ENCODE measurements at regions not wholly inside any gene's neighbourhood (a gene's known extent, or its start where the extent isn't known, plus 50 kb on each side); places are given as distances from the start of the nearest gene placed in this dataset.
"Not testable (repeated sequence)": the region's sequence is repeated elsewhere in the genome, so short reads cannot be mapped to it uniquely, and the experiment has no call there.

DNA sequence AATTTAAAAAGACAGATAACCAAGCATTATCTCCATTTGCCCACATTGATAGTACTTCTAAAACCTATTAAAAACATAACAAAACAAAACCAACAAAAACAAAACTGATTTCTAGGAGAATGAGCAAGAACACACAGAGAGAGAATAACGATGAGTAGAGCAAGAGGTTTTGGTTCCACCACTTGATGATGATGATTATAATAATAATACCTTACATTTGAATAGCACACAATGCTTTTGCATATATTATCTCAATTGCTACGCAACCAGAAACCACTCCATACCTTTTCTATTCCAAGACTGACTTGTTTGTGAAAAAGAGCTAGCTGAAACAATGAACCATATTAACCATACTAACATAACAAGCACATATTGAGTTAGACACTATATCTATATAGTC, 1090.9 kb downstream of the SH3BGRL start:
- no peak for DNase-seq
- Histone ChIP-seq H3K4me3 (no peak overlapping the region), H3K27me3 (no peaks in the 10 kb centered on the region), H3K36me3 (no peaks in the 10 kb centered on the region), H3K9me3 (no peaks in the 10 kb centered on the region)

DNA sequence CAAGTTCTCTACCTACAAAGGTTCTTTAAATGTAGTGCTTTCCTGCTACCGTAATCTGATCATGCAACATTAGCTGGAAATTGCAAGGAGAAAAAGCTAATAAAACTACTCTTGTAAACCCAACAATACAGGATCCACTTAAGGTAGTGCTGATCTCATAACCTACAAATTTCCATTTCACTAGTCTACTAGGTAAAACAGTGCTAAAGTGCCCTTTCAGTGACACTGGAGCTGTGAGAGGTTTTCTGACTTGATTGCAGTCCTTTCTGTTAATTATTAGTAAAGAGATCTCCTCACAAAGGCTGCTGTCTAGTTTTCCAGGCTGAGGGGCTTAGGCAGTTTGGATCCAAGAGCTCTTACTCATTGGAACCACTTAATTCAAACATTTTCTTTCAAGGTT, 1118.7 kb downstream of the SH3BGRL start:
- Histone ChIP-seq H3K27me3 (no peaks in the 10 kb centered on the region), H3K36me3 (no peaks in the 10 kb centered on the region), H3K4me3 (no peak overlapping the region), H3K9me3 (no peaks in the 10 kb centered on the region)
- DNase-seq = no peak

DNA sequence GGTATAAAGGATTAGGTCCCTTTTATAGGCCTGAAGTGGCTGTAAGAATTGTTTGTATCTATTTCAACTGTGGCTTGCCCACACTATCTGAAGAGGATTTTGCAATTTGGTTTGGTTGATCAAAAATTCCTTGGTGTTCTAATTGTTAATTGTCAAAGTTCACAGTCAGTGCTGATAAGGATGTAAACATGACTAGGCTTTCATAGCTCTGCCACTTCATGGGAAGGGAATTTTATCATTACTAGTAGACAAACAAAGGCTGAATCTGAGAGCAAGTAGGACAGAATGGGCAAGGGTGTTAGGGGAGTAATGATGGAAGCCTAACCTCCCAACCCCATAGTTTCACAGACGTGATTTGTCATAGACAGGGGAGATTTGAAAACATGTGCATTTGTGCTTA, 1131.7 kb downstream of the SH3BGRL start:
- H3K36me3 ChIP-seq = no peaks in the 10 kb centered on the region
- no peak for DNase-seq
- H3K4me3 ChIP-seq = no peak overlapping the region
- no peaks in the 10 kb centered on the region for H3K27me3 ChIP-seq
- no peaks in the 10 kb centered on the region for H3K9me3 ChIP-seq

GRCh38 chrX:82335772-82336171, 1133.9 kb downstream of the SH3BGRL start:
- Histone ChIP-seq H3K9me3 (no peaks in the 10 kb centered on the region), H3K36me3 (no peaks in the 10 kb centered on the region), H3K4me3 (no peak overlapping the region), H3K27me3 (no peaks in the 10 kb centered on the region)
- DNase-seq = no peak

- no peak for DNase-seq
- no peaks in the 10 kb centered on the region for H3K9me3 ChIP-seq
- H3K4me3 ChIP-seq = no peak overlapping the region
- H3K36me3 ChIP-seq = no peaks in the 10 kb centered on the region
- H3K27me3 ChIP-seq = no peaks in the 10 kb centered on the region
These were observed 1140.6 kb downstream of the SH3BGRL start for GRCh38 chrX:82342531-82342930.

- no peak for DNase-seq
- H3K36me3 ChIP-seq = no peaks in the 10 kb centered on the region
- H3K9me3 ChIP-seq = no peaks in the 10 kb centered on the region
- no peak overlapping the region for H3K4me3 ChIP-seq
- H3K27me3 ChIP-seq = no peaks in the 10 kb centered on the region
These were observed 1145.5 kb upstream of the POU3F4 start for GRCh38 chrX:82362550-82362949.

DNA sequence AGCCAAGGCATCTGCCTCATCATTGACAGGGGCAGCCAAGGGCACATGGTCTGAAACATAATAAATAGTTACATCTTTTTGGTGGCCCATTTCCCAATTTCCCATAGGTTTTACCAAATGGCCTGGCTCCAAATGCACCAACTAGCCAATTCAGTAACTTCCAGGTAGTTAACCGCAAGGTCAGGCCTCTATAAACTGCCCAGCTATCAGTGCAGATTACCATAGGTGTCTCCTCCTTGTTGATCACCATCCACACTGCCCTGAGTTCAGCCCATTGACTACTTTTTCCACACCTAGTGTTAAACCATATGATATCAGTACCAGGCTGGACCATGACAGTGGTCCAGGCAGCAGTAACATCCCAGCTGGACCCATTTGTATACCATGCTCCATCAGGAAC, 1145.1 kb upstream of the POU3F4 start:
- no peak for DNase-seq
- no peaks in the 10 kb centered on the region for H3K27me3 ChIP-seq
- H3K36me3 ChIP-seq = no peaks in the 10 kb centered on the region
- no peaks in the 10 kb centered on the region for H3K9me3 ChIP-seq
- H3K4me3 ChIP-seq = no peak overlapping the region

GRCh38 chrX:82370978-82371646, 1137.0 kb upstream of the POU3F4 start:
- H3K27me3 ChIP-seq = no peaks in the 10 kb centered on the region
- DNase-seq = no peak
- no peaks in the 10 kb centered on the region for H3K9me3 ChIP-seq
- no peaks in the 10 kb centered on the region for H3K36me3 ChIP-seq
- H3K4me3 ChIP-seq = no peak overlapping the region

DNA sequence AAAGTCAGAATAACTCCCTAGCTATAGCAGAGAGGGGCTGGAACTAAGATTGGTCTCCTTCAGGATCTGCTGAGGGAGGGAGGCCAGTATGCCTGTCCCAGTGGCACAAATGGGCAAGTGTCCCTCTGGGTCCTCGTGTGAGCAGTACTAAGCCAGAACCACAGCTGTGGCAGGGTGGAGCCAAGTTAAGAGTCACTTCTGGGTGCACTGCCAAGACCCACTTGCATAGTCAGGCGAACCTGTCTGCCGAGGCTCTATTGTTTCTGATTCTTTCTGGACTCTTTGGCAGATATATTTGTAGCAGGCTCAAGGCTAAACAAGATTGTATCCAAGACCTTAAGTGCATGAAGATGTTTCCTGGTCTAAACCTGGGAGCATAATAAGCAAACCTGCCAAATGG, 1123.7 kb upstream of the POU3F4 start:
- Histone ChIP-seq H3K27me3 (no peaks in the 10 kb centered on the region), H3K4me3 (no peak overlapping the region), H3K36me3 (no peaks in the 10 kb centered on the region), H3K9me3 (no peaks in the 10 kb centered on the region)
- DNase-seq = peak; percentile 1

- DNase-seq = no peak
- Histone ChIP-seq H3K4me3 (no peak overlapping the region), H3K36me3 (no peaks in the 10 kb centered on the region), H3K9me3 (no peaks in the 10 kb centered on the region), H3K27me3 (no peaks in the 10 kb centered on the region)
These were observed 1095.2 kb upstream of the POU3F4 start for GRCh38 chrX:82412858-82413257.

- Histone ChIP-seq H3K4me3 (no peak overlapping the region), H3K9me3 (no peaks in the 10 kb centered on the region), H3K27me3 (no peaks in the 10 kb centered on the region), H3K36me3 (no peaks in the 10 kb centered on the region)
- no peak for DNase-seq
These were observed 1065.8 kb upstream of the POU3F4 start for GRCh38 chrX:82442281-82442680.

DNA sequence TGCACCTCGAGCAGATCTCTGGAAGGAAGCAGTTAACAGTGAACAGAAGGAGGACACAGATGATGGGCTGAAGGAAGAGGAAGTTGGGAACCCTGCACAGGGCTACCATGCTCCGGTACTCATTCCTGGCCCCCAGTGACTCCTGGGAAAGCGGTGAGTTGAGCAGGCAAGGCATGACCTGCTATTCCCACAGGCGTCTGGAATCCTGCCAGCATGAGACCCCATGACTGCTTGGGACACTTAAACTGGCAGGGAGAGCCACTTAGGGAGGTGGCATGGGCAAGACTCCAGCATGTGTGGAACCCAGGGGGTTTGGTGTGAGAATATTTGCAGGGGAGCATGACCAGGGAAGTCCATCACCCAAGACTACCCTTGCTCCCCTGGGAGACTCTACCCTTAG, 1056.4 kb upstream of the POU3F4 start:
- Histone ChIP-seq H3K4me3 (no peak overlapping the region), H3K9me3 (no peaks in the 10 kb centered on the region), H3K27me3 (no peaks in the 10 kb centered on the region), H3K36me3 (no peaks in the 10 kb centered on the region)
- DNase-seq = no peak

- H3K27me3 ChIP-seq, H3K9me3 ChIP-seq, H3K4me3 ChIP-seq, H3K36me3 ChIP-seq, DNase-seq: not testable (repeated sequence)
These were observed 1052.2 kb upstream of the POU3F4 start for GRCh38 chrX:82455852-82456251.

GRCh38 chrX:82458207-82458754, 1049.8 kb upstream of the POU3F4 start:
- H3K4me3 ChIP-seq = no peak overlapping the region
- no peaks in the 10 kb centered on the region for H3K36me3 ChIP-seq
- H3K27me3 ChIP-seq = no peaks in the 10 kb centered on the region
- DNase-seq = no peak
- no peaks in the 10 kb centered on the region for H3K9me3 ChIP-seq

DNA sequence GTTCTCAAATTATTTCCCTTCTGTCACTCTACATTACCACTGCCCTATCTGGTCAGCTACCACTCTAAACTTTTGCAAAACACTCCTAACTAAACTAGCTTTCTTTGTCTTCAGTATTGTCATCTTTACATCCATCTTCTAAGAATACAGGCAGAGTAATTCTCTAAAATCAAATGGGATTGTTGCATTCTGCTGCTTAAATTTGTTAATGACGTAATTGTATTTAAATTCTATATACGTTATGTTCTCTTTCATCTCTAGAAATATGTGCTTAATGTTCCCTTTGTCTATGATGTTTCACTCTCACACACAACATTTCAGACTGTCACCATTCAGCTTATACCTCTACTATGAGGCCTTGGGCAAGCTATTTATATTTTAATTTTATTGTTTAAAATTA, 1041.1 kb upstream of the POU3F4 start:
- no peak for DNase-seq
- Histone ChIP-seq H3K4me3 (no peak overlapping the region), H3K9me3 (no peaks in the 10 kb centered on the region), H3K36me3 (no peaks in the 10 kb centered on the region), H3K27me3 (no peaks in the 10 kb centered on the region)

Data from MG63 (cell line).